CD4-positive, CD25-positive, alpha-beta regulatory T cell (primary cell): ENCODE measurements at regions not wholly inside any gene's neighbourhood (a gene's known extent, or its start where the extent isn't known, plus 50 kb on each side); places are given as distances from the start of the nearest gene placed in this dataset.

Experiments used
- ATAC-seq, 2 donors: fragments of 150-1000 bp; cut with Tn5 transposase; one replicate each; pipeline ENCODE4 v1.10.0; 2021; ENCODE audit warnings: low read depth in 2 of 2, moderate number of reproducible peaks in 2 of 2, moderate library complexity in 1 of 2
- DNase-seq, 3 donors: peaks; one replicate each; pipeline versions ENCODE4 v3.0.0 to v3.0.0-alpha.2; 2012 to 2022; ENCODE audit warnings: mixed read lengths in 1 of 3
- H3K27ac ChIP-seq: one replicate; pipeline ENCODE4 v1.7.0; 2013; ENCODE audit warnings: mild to moderate bottlenecking, low read length; ENCODE audit not compliant: insufficient read depth, poor library complexity, severe bottlenecking
- H3K27me3 ChIP-seq: one replicate; pipeline ENCODE4 v1.7.0; 2013; ENCODE audit warnings: low read length; ENCODE audit not compliant: control insufficient read depth, insufficient read depth
- H3K36me3 ChIP-seq: one replicate; pipeline ENCODE4 v1.7.0; 2013; ENCODE audit warnings: mild to moderate bottlenecking, low read length, moderate library complexity; ENCODE audit not compliant: control insufficient read depth, insufficient read depth
- H3K4me1 ChIP-seq: 2 replicates; pipeline ENCODE4 v1.7.0; 2013; ENCODE audit warnings: mild to moderate bottlenecking, low read length; ENCODE audit not compliant: insufficient read depth, control insufficient read depth, poor library complexity, severe bottlenecking
- H3K4me3 ChIP-seq: one replicate; pipeline ENCODE4 v1.7.0; 2013; ENCODE audit warnings: low read depth, mild to moderate bottlenecking, low read length, moderate library complexity
- H3K9me3 ChIP-seq, 2 experiments: 1 replicate in 1 of 2; 2 replicates in 1 of 2; pipeline ENCODE4 v1.7.0; 2013; ENCODE audit warnings: low read length in 2 of 2, mild to moderate bottlenecking in 1 of 2, moderate library complexity in 1 of 2; ENCODE audit not compliant: control insufficient read depth in 2 of 2
- H3K27ac Mint-ChIP-seq, 3 donors: one replicate each; pipeline ENCODE4 v1.8.0; 2020 to 2022; ENCODE audit warnings: mild to moderate bottlenecking in 3 of 3, mixed read lengths in 3 of 3, moderate library complexity in 2 of 3
- H3K27me3 Mint-ChIP-seq: one replicate; pipeline ENCODE4 v1.8.0; 2022; ENCODE audit warnings: mild to moderate bottlenecking, mixed read lengths
- H3K36me3 Mint-ChIP-seq: one replicate; pipeline ENCODE4 v1.8.0; 2020; ENCODE audit warnings: mixed read lengths
- H3K4me1 Mint-ChIP-seq, 4 donors: one replicate each; pipeline ENCODE4 v1.8.0; 2020 to 2022; ENCODE audit warnings: mixed read lengths in 4 of 4, mild to moderate bottlenecking in 1 of 4
- H3K4me3 Mint-ChIP-seq, 4 donors: one replicate each; pipeline ENCODE4 v1.8.0; 2020 to 2022; ENCODE audit warnings: mild to moderate bottlenecking in 4 of 4, mixed read lengths in 4 of 4, moderate library complexity in 3 of 4
- H3K9me3 Mint-ChIP-seq, 7 donors: one replicate each; pipeline ENCODE4 v1.8.0; 2020 to 2022; ENCODE audit warnings: mixed read lengths in 7 of 7, mild to moderate bottlenecking in 3 of 7, moderate library complexity in 2 of 7

DNA sequence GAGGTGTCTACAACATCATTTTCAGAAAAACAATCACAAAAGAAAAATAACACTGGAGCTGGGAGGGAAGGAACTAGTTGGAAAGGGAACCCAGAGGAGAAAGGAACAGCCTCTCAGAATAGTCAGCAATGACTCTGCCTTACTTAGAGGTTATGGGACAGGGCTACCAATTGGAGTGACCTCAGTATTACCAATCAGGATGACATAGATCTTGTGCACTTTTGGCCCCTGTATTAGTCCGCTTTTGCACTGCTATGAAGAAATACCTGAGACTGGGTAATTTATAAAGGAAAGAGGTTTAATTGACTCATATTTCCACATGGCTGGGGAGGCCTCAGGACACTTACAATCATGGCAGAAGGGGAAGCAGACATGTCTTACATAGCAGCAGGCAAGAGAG is 99.7 kb upstream of the SDK1 start:
- H3K4me1 ChIP-seq = no peaks in the 10 kb centered on the region
- Mint-ChIP-seq H3K9me3 (peaks cover 0 to 6% (median 0%) of the 10 kb centered on the region in 7 donors), H3K4me3 (no peak overlapping the region), H3K4me1 (no peaks in the 10 kb centered on the region), H3K36me3 (no peaks in the 10 kb centered on the region), H3K27me3 (peaks cover 5% of the 10 kb centered on the region), H3K27ac (no peak overlapping the region)
- DNase-seq = no peak
- H3K4me3 ChIP-seq = no peak overlapping the region
- H3K27ac ChIP-seq = no peak overlapping the region
- H3K27me3 ChIP-seq = no peaks in the 10 kb centered on the region
- no peaks in the 10 kb centered on the region for H3K9me3 ChIP-seq
- no peaks in the 10 kb centered on the region for H3K36me3 ChIP-seq
- no peak for ATAC-seq

DNA sequence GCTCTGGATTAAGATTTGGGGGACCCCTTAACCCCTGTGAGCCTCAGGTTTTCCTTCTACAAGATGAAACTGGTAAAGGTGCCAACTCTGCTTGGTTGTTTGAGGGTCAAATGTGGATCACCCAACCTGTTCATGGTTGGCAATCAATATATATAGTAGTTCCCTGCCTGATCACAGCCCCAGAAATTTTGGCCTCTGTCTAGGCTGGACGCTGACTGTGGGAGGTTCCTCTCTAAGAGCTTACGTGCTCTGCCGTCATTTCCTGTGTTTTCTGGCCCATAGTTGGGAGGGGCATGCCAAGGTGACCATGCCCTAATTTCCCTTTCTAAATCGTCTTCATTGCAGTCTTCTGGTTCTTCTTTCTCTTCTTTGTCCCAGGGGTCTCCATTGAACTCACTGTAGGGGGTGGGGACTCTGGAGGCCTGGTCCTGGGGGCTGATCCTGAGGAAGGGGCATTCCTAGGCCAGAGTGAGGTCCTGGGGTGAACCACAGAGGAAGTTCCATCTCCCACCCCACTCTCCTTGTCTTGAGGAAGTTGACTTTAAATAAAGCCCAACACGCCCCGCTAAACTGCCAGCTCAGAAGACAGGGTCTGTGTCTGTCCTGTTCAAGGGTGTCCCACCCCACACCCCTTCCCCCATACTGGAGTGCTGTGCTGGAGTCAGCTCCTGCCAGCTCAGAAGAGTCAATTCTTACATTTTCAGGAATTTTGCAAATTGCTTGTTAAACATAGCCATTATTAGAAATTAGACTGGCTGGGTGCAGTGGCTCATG is 98.9 kb upstream of the SDK1 start:
- Histone ChIP-seq H3K27me3 (no peaks in the 10 kb centered on the region), H3K27ac (no peak overlapping the region), H3K36me3 (no peaks in the 10 kb centered on the region), H3K4me1 (no peaks in the 10 kb centered on the region), H3K4me3 (no peak overlapping the region), H3K9me3 (no peaks in the 10 kb centered on the region)
- Mint-ChIP-seq H3K27me3 (peaks cover 5% of the 10 kb centered on the region), H3K9me3 (peaks cover 0 to 6% (median 0%) of the 10 kb centered on the region in 7 donors), H3K36me3 (no peaks in the 10 kb centered on the region), H3K4me1 (no peaks in the 10 kb centered on the region), H3K4me3 (no peak overlapping the region), H3K27ac (no peak overlapping the region)
- DNase-seq = no peak
- ATAC-seq = no peak

DNA sequence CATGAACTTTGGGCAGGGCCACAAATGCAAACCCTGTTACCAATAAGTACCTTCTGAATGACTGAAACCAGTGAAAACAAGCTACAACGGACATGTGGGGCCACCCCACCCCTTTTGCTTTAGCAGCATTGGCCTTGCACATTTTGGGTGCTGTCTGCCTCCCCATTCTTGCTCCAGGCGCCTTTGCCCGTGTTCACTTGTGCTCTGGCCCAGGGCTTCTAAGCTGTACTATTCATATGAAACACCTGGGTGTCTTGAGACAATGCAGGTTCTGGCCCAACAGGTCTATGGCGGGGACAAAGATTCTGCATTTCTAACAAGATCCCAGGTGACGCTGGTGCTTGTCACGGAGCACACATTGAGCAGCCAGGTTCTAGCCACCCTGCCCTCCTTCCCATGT is 96.5 kb upstream of the SDK1 start:
- Mint-ChIP-seq H3K27ac (no peak overlapping the region), H3K36me3 (no peaks in the 10 kb centered on the region), H3K4me1 (no peaks in the 10 kb centered on the region), H3K27me3 (peaks cover 5% of the 10 kb centered on the region), H3K9me3 (no peaks in the 10 kb centered on the region), H3K4me3 (no peak overlapping the region)
- no peaks in the 10 kb centered on the region for H3K4me1 ChIP-seq
- H3K27ac ChIP-seq = no peak overlapping the region
- no peaks in the 10 kb centered on the region for H3K36me3 ChIP-seq
- DNase-seq (no peak), ATAC-seq (no peak)
- H3K9me3 ChIP-seq = no peaks in the 10 kb centered on the region
- H3K4me3 ChIP-seq = no peak overlapping the region
- no peaks in the 10 kb centered on the region for H3K27me3 ChIP-seq

DNA sequence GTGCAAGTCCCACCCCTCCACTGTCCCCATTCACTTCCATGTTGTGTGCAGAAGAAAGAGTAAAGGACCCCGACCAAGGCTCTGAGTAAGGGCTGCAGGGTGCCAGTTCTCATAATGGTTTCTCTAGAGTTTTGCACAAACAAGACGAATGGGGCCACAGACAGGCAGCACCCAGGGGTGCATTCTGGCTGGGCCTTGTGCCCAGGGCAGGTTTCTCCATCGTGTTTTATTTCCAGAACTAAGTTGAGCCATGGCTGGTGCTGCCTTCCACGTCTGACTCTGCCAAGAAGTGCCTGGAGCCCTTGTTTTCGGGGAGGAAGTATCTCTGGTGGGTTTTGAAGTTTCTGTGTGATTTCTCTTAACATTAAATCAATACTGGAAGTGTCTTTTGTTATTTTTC is 95.0 kb upstream of the SDK1 start:
- DNase-seq = no peak
- no peaks in the 10 kb centered on the region for H3K4me1 ChIP-seq
- H3K27me3 ChIP-seq = no peaks in the 10 kb centered on the region
- no peak overlapping the region for H3K27ac ChIP-seq
- H3K4me3 ChIP-seq = no peak overlapping the region
- no peak for ATAC-seq
- no peaks in the 10 kb centered on the region for H3K36me3 Mint-ChIP-seq
- H3K27me3 Mint-ChIP-seq = no peaks in the 10 kb centered on the region
- H3K9me3 Mint-ChIP-seq = no peaks in the 10 kb centered on the region
- no peaks in the 10 kb centered on the region for H3K9me3 ChIP-seq
- H3K36me3 ChIP-seq = no peaks in the 10 kb centered on the region
- H3K4me3 Mint-ChIP-seq = no peak overlapping the region
- no peaks in the 10 kb centered on the region for H3K4me1 Mint-ChIP-seq
- no peak overlapping the region for H3K27ac Mint-ChIP-seq

DNA sequence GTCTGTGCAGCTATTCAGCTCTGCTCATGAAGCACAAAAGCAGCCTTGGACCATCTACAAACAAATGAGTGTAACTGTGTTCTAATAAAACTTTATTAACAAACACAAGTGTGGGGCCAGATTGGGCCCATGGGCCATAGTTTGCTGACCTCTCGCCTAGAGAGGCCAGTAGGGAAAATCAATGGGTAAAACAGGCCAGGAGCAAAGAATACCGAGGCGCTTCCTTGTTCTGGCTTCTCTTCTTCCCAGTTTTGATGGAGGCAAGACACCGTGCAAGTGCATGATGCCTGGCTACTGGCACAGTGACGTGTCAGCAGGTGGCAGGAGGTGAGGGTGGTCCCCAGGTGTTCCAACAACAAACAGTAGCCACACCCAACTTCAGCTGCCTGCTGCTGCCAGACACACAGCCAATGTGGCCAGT is 94.3 kb upstream of the SDK1 start:
- H3K27ac ChIP-seq = no peak overlapping the region
- H3K9me3 ChIP-seq = no peaks in the 10 kb centered on the region
- no peaks in the 10 kb centered on the region for H3K4me1 ChIP-seq
- no peaks in the 10 kb centered on the region for H3K27me3 ChIP-seq
- no peaks in the 10 kb centered on the region for H3K9me3 Mint-ChIP-seq
- no peak for ATAC-seq
- no peak for DNase-seq
- no peak overlapping the region for H3K27ac Mint-ChIP-seq
- H3K36me3 ChIP-seq = no peaks in the 10 kb centered on the region
- no peaks in the 10 kb centered on the region for H3K36me3 Mint-ChIP-seq
- H3K4me3 Mint-ChIP-seq = no peak overlapping the region
- no peak overlapping the region for H3K4me3 ChIP-seq
- H3K27me3 Mint-ChIP-seq = no peaks in the 10 kb centered on the region
- H3K4me1 Mint-ChIP-seq = no peaks in the 10 kb centered on the region

DNA sequence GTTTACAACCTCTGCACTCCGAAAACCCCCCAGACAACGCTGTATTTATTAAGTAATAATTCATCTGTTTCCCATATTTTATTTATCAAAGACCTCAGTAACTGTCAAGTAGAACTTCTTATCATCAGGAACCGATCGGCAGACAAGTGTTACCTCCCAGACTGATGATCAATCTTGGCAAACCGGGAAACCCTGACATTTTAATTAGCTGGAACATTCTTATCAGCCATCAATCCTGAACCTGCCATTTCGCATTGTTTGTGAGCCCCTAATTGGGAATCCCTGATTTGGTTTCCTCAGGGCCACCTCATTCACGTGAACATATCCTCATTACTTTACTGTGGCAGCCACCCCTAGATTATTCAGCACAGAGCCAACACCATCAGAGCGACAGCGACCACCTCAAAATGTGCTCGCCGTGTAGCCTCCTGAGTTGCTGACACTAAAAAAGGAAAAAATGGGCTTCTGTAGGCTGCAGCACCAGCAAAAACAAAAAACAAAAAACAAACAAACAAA is 93.6 kb upstream of the SDK1 start:
- Histone ChIP-seq H3K4me3 (no peak overlapping the region), H3K4me1 (no peaks in the 10 kb centered on the region), H3K27me3 (no peaks in the 10 kb centered on the region), H3K9me3 (no peaks in the 10 kb centered on the region), H3K36me3 (no peaks in the 10 kb centered on the region), H3K27ac (no peak overlapping the region)
- no peak overlapping the region for H3K4me3 Mint-ChIP-seq
- H3K27ac Mint-ChIP-seq = no peak overlapping the region
- no peaks in the 10 kb centered on the region for H3K36me3 Mint-ChIP-seq
- no peaks in the 10 kb centered on the region for H3K4me1 Mint-ChIP-seq
- H3K9me3 Mint-ChIP-seq = no peaks in the 10 kb centered on the region
- DNase-seq = no peak
- no peaks in the 10 kb centered on the region for H3K27me3 Mint-ChIP-seq
- ATAC-seq = no peak

DNA sequence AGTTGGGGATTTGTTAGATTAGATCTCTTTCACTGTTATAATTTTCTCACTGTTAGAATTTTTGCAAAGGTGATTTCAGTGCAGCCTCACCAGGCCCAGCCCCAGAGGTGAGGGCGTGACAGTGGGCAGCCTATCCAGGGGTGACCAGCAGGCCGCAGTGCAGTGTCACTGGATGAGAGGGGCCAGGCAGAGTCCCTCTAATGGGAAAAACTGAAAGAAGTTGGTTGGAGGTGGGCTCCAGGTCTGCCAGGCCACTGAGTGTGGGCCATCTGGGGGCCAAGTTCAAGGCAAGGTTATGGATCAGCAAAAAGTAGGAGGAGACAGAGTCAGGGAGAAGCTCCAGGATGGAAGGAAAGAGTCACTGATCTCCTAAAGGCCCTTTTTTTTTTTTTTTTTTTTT is 90.5 kb upstream of the SDK1 start:
- no peak for ATAC-seq
- H3K9me3 ChIP-seq = no peaks in the 10 kb centered on the region
- H3K36me3 Mint-ChIP-seq = no peaks in the 10 kb centered on the region
- H3K27me3 Mint-ChIP-seq = peaks cover 9% of the 10 kb centered on the region
- no peak overlapping the region for H3K4me3 ChIP-seq
- H3K27ac ChIP-seq = no peak overlapping the region
- H3K9me3 Mint-ChIP-seq = no peaks in the 10 kb centered on the region
- no peaks in the 10 kb centered on the region for H3K27me3 ChIP-seq
- no peaks in the 10 kb centered on the region for H3K4me1 Mint-ChIP-seq
- no peak for DNase-seq
- H3K36me3 ChIP-seq = no peaks in the 10 kb centered on the region
- no peak overlapping the region for H3K4me3 Mint-ChIP-seq
- H3K27ac Mint-ChIP-seq = no peak overlapping the region
- no peaks in the 10 kb centered on the region for H3K4me1 ChIP-seq

DNA sequence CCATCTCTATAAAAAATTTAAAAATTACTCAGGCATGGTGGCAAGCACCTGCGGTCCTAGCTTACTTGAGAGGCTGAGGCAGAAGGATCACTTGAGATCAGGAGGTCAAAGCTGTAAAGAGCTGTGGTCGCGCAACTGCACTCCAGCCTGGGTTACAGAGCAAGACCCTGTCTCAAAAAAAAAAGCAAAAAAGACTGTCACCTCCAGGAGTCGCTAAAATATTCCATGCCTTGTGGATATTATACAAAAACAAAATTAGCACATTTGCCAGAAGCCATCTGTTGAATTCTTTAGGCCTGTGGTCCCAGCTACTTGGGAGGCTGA is 87.0 kb upstream of the SDK1 start:
- H3K9me3 Mint-ChIP-seq = no peaks in the 10 kb centered on the region
- H3K36me3 Mint-ChIP-seq = no peaks in the 10 kb centered on the region
- DNase-seq = no peak
- H3K9me3 ChIP-seq = no peaks in the 10 kb centered on the region
- H3K27ac Mint-ChIP-seq = no peak overlapping the region
- H3K27me3 Mint-ChIP-seq = peaks cover 22% of the 10 kb centered on the region
- no peak for ATAC-seq
- no peak overlapping the region for H3K4me3 ChIP-seq
- no peak overlapping the region for H3K4me3 Mint-ChIP-seq
- no peak overlapping the region for H3K27ac ChIP-seq
- no peaks in the 10 kb centered on the region for H3K36me3 ChIP-seq
- no peaks in the 10 kb centered on the region for H3K4me1 Mint-ChIP-seq
- H3K4me1 ChIP-seq = no peaks in the 10 kb centered on the region
- H3K27me3 ChIP-seq = peaks cover 2% of the 10 kb centered on the region
